Loucy (cell line): ENCODE measurements at regions not wholly inside any gene's neighbourhood (a gene's known extent, or its start where the extent isn't known, plus 50 kb on each side); places are given as distances from the start of the nearest gene placed in this dataset.

Source experiments
- H2AFZ ChIP-seq: fragments of 200-600 bp; sonication (generic); 2 replicates; pipeline ENCODE4 v1.6.0; 2016; ENCODE audit warnings: antibody characterized with exemption, mild to moderate bottlenecking, low read length, moderate library complexity
- H3F3A ChIP-seq: fragments of 200-600 bp; 2 replicates; pipeline ENCODE4 v1.6.0; 2016; ENCODE audit warnings: antibody characterized with exemption, low read depth, mild to moderate bottlenecking
- H3K27me3 ChIP-seq: fragments of 200-600 bp; sonication (generic); 2 replicates; pipeline ENCODE4 v1.6.1; 2014; ENCODE audit warnings: low read length, mild to moderate bottlenecking; ENCODE audit not compliant: insufficient read depth, poor library complexity, severe bottlenecking
- H3K36me3 ChIP-seq: fragments of 200-600 bp; sonication (generic); 2 replicates; pipeline ENCODE4 v1.6.1; 2016; ENCODE audit warnings: low read length; ENCODE audit not compliant: insufficient read depth
- H3K4me1 ChIP-seq: fragments of 200-600 bp; sonication (generic); 2 replicates; pipeline ENCODE4 v1.5.1; 2014; ENCODE audit warnings: low read length, mild to moderate bottlenecking; ENCODE audit not compliant: insufficient read depth, poor library complexity, severe bottlenecking
- H3K4me2 ChIP-seq: fragments of 200-600 bp; sonication (generic); 2 replicates; pipeline ENCODE4 v1.6.0; 2014; ENCODE audit warnings: antibody characterized with exemption, low read length, low read depth, mild to moderate bottlenecking; ENCODE audit not compliant: poor library complexity, severe bottlenecking
- H3K4me3 ChIP-seq: fragments of 200-600 bp; sonication (generic); 2 replicates; pipeline ENCODE4 v1.5.1; 2014; ENCODE audit warnings: low read length, mild to moderate bottlenecking, mixed read lengths; ENCODE audit not compliant: poor library complexity, severe bottlenecking
- H3K79me2 ChIP-seq: fragments of 200-600 bp; sonication (generic); 2 replicates; pipeline ENCODE4 v1.6.1; 2014; ENCODE audit warnings: low read length; ENCODE audit not compliant: insufficient read depth
- H3K9ac ChIP-seq: fragments of 200-600 bp; sonication (generic); 2 replicates; pipeline ENCODE4 v1.6.0; 2014; ENCODE audit warnings: mild to moderate bottlenecking, low read depth, low read length, moderate library complexity; ENCODE audit not compliant: poor library complexity, severe bottlenecking
- H3K9me2 ChIP-seq: fragments of 200-600 bp; sonication (generic); replicated peaks from 2 replicates; pipeline ENCODE4 v1.6.1; 2016; ENCODE audit warnings: low read depth, low read length, mixed read lengths
- H3K9me3 ChIP-seq: fragments of 200-600 bp; sonication (generic); 2 replicates; pipeline ENCODE4 v1.6.1; 2014; ENCODE audit warnings: mild to moderate bottlenecking, antibody characterized with exemption, low read length, low read depth; ENCODE audit not compliant: insufficient read depth
- H4K20me1 ChIP-seq: fragments of 200-600 bp; sonication (generic); 2 replicates; pipeline ENCODE4 v1.6.0; 2014; ENCODE audit warnings: antibody characterized with exemption, low read length, mild to moderate bottlenecking; ENCODE audit not compliant: insufficient read depth, poor library complexity, severe bottlenecking
- CTCF ChIP-seq: fragments of 200-600 bp; sonication (generic); conservative IDR thresholded peaks from 2 replicates; pipeline ENCODE4 v1.5.1; 2014; ENCODE audit warnings: mild to moderate bottlenecking, antibody characterized with exemption, low read length
- EZH2phosphoT487 ChIP-seq: fragments of 200-600 bp; IDR thresholded peaks from 2 replicates; pipeline ENCODE4 v1.6.1; 2018; ENCODE audit warnings: antibody characterized with exemption, mild to moderate bottlenecking, moderate library complexity, borderline replicate concordance

DNA sequence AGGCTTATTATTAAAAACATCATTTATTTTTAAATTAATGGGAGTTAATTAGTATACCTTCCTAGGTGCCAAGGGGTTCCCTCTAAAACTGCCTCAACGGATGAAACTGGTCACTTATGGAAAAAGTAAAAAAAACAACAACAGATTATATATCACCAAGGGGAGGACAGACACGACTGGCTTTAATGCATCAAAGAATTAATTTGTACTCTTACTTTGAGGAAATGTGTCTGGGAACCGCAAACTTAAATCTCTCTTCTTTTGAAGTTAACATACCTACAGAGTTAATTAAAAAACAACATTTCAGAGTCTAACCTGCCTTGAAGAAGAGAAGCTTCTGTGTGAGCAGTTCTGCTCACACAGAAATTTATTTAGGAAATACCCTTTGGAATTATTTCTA lies 354.6 kb downstream of the LRRC70 start:
- no peaks in the 10 kb centered on the region for H3K9me3 ChIP-seq
- H3K4me2 ChIP-seq, result no peak overlapping the region
- H3K4me1 ChIP-seq, result no peaks in the 10 kb centered on the region
- no peak overlapping the region for H2AFZ ChIP-seq
- H3K4me3 ChIP-seq, result no peak overlapping the region
- H3K9ac ChIP-seq, result no peak overlapping the region
- no peak for TF ChIP-seq CTCF
- TF ChIP-seq EZH2phosphoT487, result no peak
- H3K27me3 ChIP-seq, result no peaks in the 10 kb centered on the region
- no peaks in the 10 kb centered on the region for H4K20me1 ChIP-seq
- no peaks in the 10 kb centered on the region for H3K79me2 ChIP-seq
- no peaks in the 10 kb centered on the region for H3F3A ChIP-seq
- no peaks in the 10 kb centered on the region for H3K36me3 ChIP-seq
- no peaks in the 10 kb centered on the region for H3K9me2 ChIP-seq

GRCh38 chr5:62931153-62931950 lies 352.7 kb downstream of the LRRC70 start:
- Histone ChIP-seq H2AFZ (no peak overlapping the region), H3K27me3 (no peaks in the 10 kb centered on the region), H3F3A (no peaks in the 10 kb centered on the region), H3K9me3 (no peaks in the 10 kb centered on the region), H3K4me2 (no peak overlapping the region), H3K79me2 (no peaks in the 10 kb centered on the region), H3K4me3 (no peak overlapping the region), H3K4me1 (no peaks in the 10 kb centered on the region), H3K9ac (no peak overlapping the region), H3K36me3 (no peaks in the 10 kb centered on the region), H3K9me2 (no peaks in the 10 kb centered on the region), H4K20me1 (no peaks in the 10 kb centered on the region)
- no peak for TF ChIP-seq CTCF
- TF ChIP-seq EZH2phosphoT487, result no peak

GRCh38 chr5:62922191-62922590 lies 343.6 kb downstream of the LRRC70 start:
- Histone ChIP-seq H3K27me3 (no peaks in the 10 kb centered on the region), H3K9me3 (no peaks in the 10 kb centered on the region), H3K4me2 (no peak overlapping the region), H3K36me3 (no peaks in the 10 kb centered on the region), H3F3A (no peaks in the 10 kb centered on the region), H3K9ac (no peak overlapping the region), H3K79me2 (no peaks in the 10 kb centered on the region), H3K4me3 (no peak overlapping the region), H3K4me1 (no peaks in the 10 kb centered on the region), H4K20me1 (no peaks in the 10 kb centered on the region), H3K9me2 (no peaks in the 10 kb centered on the region), H2AFZ (no peak overlapping the region)
- no peak for TF ChIP-seq EZH2phosphoT487
- TF ChIP-seq CTCF, result no peak
